B cell (primary cell): ENCODE measurements at regions not wholly inside any gene's neighbourhood (a gene's known extent, or its start where the extent isn't known, plus 50 kb on each side); places are given as distances from the start of the nearest gene placed in this dataset.

Experiments used
- ATAC-seq: fragments of 200-7000 bp; cut with Tn5 transposase; one replicate; pipeline ENCODE4 v1.10.0; 2021; ENCODE audit warnings: low read depth, mild to moderate bottlenecking, moderate number of reproducible peaks, moderate library complexity
- CTCF ChIA-PET: fragments of 350-600 bp; sonication (Branson Sonifier 250); formaldehyde crosslinking; loops from one replicate; lab custom pipeline; 2021; ENCODE audit warnings: antibody characterized with exemption, inconsistent platforms; lab: Charles Lee
- POLR2A ChIA-PET: fragments of 350-600 bp; sonication (Branson Sonifier 250); formaldehyde crosslinking; loops from one replicate; lab custom pipeline; 2021; ENCODE audit warnings: antibody characterized with exemption; lab: Charles Lee
- DNase-seq: peaks from one replicate; pipeline ENCODE4 v3.0.0; 2013
- H2AFZ ChIP-seq: 2 replicates; pipeline ENCODE4 v1.6.1; 2012; ENCODE audit warnings: mild to moderate bottlenecking, low read depth, low read length; ENCODE audit not compliant: insufficient read depth, poor library complexity, severe bottlenecking
- H3K27ac ChIP-seq, 2 donors: 1 replicate in 1 of 2; 2 replicates in 1 of 2; pipeline ENCODE4 v1.5.1; 2012 to 2013; ENCODE audit warnings: low read length in 2 of 2, mild to moderate bottlenecking in 2 of 2, moderate library complexity in 1 of 2
- H3K27me3 ChIP-seq, 4 experiments: fragments of 200-600 bp in 1 of 4; sonication (generic) in 1 of 4; replicated peaks in 1 of 4; 1 replicate in 2 of 4; 2 replicates in 2 of 4; pipeline versions ENCODE4 v1.6.1 to v1.7.0; 2013 to 2016; ENCODE audit warnings: low read length in 3 of 4, mild to moderate bottlenecking in 2 of 4, mixed read lengths in 1 of 4, moderate library complexity in 1 of 4; ENCODE audit not compliant: insufficient read depth in 4 of 4, control insufficient read depth in 3 of 4; ENCODE audit errors: control extremely low read depth in 1 of 4
- H3K36me3 ChIP-seq, 2 experiments: replicated peaks in 1 of 2; 1 replicate in 1 of 2; 2 replicates in 1 of 2; pipeline versions ENCODE4 v1.6.1 to v1.7.1; 2013; ENCODE audit warnings: low read length in 1 of 2; ENCODE audit not compliant: insufficient read depth in 2 of 2, control insufficient read depth in 1 of 2; ENCODE audit errors: control extremely low read depth in 1 of 2, extremely low read depth in 1 of 2
- H3K4me1 ChIP-seq, 2 donors: fragments of 200-600 bp in 1 of 2; sonication (generic) in 1 of 2; 1 replicate in 1 of 2; 2 replicates in 1 of 2; pipeline versions ENCODE4 v1.5.1 to v1.6.1; 2013 to 2017; ENCODE audit warnings: low read length in 2 of 2; ENCODE audit not compliant: control insufficient read depth in 2 of 2, insufficient read depth in 2 of 2
- H3K4me2 ChIP-seq: replicated peaks from 2 replicates; pipeline ENCODE3; 2012; ENCODE audit warnings: mild to moderate bottlenecking, low read depth, low read length; ENCODE audit not compliant: poor library complexity, severe bottlenecking
- H3K4me3 ChIP-seq, 5 experiments: fragments of 200-600 bp in 1 of 5; sonication (generic) in 1 of 5; 1 replicate in 3 of 5; 2 replicates in 2 of 5; pipeline versions ENCODE4 v1.5.1 to v1.7.0; 2011 to 2016; ENCODE audit warnings: low read length in 4 of 5, mild to moderate bottlenecking in 4 of 5, low read depth in 2 of 5, control low read depth in 1 of 5, moderate library complexity in 1 of 5; ENCODE audit not compliant: insufficient read depth in 1 of 5; ENCODE audit errors: control extremely low read depth in 1 of 5, extremely low read depth in 1 of 5
- H3K79me2 ChIP-seq: fragments of 200-600 bp; sonication (generic); one replicate; pipeline ENCODE4 v1.6.0; 2016; ENCODE audit warnings: low read length; ENCODE audit not compliant: control insufficient read depth, insufficient read depth
- H3K9ac ChIP-seq: fragments of 200-600 bp; sonication (generic); 2 replicates; pipeline ENCODE4 v1.6.1; 2017; ENCODE audit warnings: mild to moderate bottlenecking, low read length, moderate library complexity
- H3K9me3 ChIP-seq, 3 donors: one replicate each; pipeline versions ENCODE4 v1.6.1 to v1.7.1; 2013; ENCODE audit warnings: low read length in 2 of 3; ENCODE audit not compliant: control insufficient read depth in 2 of 3, insufficient read depth in 1 of 3; ENCODE audit errors: control extremely low read depth in 1 of 3
- H4K20me1 ChIP-seq: 2 replicates; pipeline ENCODE4 v1.6.0; 2012; ENCODE audit warnings: mild to moderate bottlenecking, low read length; ENCODE audit not compliant: insufficient read depth, control insufficient read depth, poor library complexity, severe bottlenecking
- H3K27ac Mint-ChIP-seq: one replicate; pipeline ENCODE4 v1.8.0; 2021; ENCODE audit warnings: mixed read lengths
- H3K27me3 Mint-ChIP-seq: one replicate; pipeline ENCODE4 v1.8.0; 2021; ENCODE audit warnings: mixed read lengths
- H3K4me1 Mint-ChIP-seq: one replicate; pipeline ENCODE4 v1.8.0; 2021; ENCODE audit warnings: mixed read lengths
- H3K4me3 Mint-ChIP-seq: one replicate; pipeline ENCODE4 v1.8.0; 2021; ENCODE audit warnings: mixed read lengths
- H3K9me3 Mint-ChIP-seq: one replicate; pipeline ENCODE4 v1.8.0; 2022; ENCODE audit warnings: mixed read lengths; ENCODE audit not compliant: insufficient read depth
- EZH2 ChIP-seq: IDR thresholded peaks from 2 replicates; pipeline ENCODE4 v1.6.1; 2012; ENCODE audit warnings: borderline replicate concordance, low read depth, mild to moderate bottlenecking, moderate library complexity, low read length; ENCODE audit not compliant: insufficient read depth, poor library complexity, severe bottlenecking
- WGBS: methylation state at CpG from one replicate; pipeline ENCODE4 v1.1.5; 2013; ENCODE audit warnings: missing lambda C conversion rate; ENCODE audit not compliant: insufficient coverage; 5-methylcytosine and 5-hydroxymethylcytosine counted together
- intact Hi-C: fragments of 100-400 bp; cut with micrococcal nuclease; formaldehyde crosslinking; loops from one replicate; pipeline ENCODE4 v1.10.0; 2022
- TF ChIP-seq, protein P1 (sequence below): fragments of 200-600 bp; IDR thresholded peaks from one replicate; pipeline ENCODE4 v1.8.0; 2022; ENCODE audit warnings: antibody characterized with exemption, mild to moderate bottlenecking

DNA sequence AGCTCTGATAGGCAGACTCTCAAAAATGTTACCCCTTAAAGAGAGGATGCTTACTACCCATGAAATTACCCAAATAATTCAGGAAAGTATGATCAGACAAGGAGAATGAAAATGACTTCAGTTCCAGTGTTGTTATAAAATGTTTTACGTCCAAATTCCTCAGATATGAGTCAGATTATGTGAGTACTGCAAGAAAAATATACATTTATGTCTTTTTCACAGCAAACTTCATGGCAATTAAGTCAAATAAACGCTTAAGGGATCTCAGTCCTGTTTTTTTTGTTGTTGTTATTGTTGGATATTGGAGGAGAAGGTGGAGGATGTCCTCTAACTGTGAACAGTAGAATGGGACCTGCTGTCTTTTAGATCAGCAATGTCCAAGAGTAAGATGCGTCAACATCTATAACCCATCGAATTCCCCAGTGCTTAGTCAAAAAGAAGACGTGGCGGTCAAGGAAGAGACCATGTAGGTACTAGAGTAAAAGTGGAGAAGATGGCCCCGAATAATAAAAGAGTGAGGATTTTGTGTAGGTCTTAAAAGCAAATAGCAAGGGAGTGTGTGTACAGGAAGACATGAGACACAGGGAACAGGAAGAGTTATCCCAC, 215.4 kb upstream of the IRS2 start:
- Histone ChIP-seq H3K4me3 (no peak overlapping the region), H3K36me3 (no peaks in the 10 kb centered on the region), H3K9me3 (no peaks in the 10 kb centered on the region), H3K4me1 (no peaks in the 10 kb centered on the region), H3K79me2 (no peaks in the 10 kb centered on the region), H3K27me3 (no peaks in the 10 kb centered on the region), H3K9ac (no peak overlapping the region), H3K27ac (no peak overlapping the region), H2AFZ (no peak overlapping the region), H3K4me2 (no peak overlapping the region), H4K20me1 (no peaks in the 10 kb centered on the region)
- H3K27ac Mint-ChIP-seq: no peak overlapping the region
- no peaks in the 10 kb centered on the region for H3K4me1 Mint-ChIP-seq
- ChIA-PET POLR2A (no interaction called here), CTCF (no interaction called here)
- no peak overlapping the region for H3K4me3 Mint-ChIP-seq
- intact Hi-C loops: no loop called here
- ATAC-seq (no peak), DNase-seq (no peak)
- WGBS: 99% methylated on average over 4 of the region's 7 CpGs
- TF ChIP-seq, protein P1, sequence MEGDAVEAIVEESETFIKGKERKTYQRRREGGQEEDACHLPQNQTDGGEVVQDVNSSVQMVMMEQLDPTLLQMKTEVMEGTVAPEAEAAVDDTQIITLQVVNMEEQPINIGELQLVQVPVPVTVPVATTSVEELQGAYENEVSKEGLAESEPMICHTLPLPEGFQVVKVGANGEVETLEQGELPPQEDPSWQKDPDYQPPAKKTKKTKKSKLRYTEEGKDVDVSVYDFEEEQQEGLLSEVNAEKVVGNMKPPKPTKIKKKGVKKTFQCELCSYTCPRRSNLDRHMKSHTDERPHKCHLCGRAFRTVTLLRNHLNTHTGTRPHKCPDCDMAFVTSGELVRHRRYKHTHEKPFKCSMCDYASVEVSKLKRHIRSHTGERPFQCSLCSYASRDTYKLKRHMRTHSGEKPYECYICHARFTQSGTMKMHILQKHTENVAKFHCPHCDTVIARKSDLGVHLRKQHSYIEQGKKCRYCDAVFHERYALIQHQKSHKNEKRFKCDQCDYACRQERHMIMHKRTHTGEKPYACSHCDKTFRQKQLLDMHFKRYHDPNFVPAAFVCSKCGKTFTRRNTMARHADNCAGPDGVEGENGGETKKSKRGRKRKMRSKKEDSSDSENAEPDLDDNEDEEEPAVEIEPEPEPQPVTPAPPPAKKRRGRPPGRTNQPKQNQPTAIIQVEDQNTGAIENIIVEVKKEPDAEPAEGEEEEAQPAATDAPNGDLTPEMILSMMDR: no peak
- no peak for TF ChIP-seq EZH2
- H3K9me3 Mint-ChIP-seq: no peaks in the 10 kb centered on the region
- H3K27me3 Mint-ChIP-seq: no peaks in the 10 kb centered on the region

DNA sequence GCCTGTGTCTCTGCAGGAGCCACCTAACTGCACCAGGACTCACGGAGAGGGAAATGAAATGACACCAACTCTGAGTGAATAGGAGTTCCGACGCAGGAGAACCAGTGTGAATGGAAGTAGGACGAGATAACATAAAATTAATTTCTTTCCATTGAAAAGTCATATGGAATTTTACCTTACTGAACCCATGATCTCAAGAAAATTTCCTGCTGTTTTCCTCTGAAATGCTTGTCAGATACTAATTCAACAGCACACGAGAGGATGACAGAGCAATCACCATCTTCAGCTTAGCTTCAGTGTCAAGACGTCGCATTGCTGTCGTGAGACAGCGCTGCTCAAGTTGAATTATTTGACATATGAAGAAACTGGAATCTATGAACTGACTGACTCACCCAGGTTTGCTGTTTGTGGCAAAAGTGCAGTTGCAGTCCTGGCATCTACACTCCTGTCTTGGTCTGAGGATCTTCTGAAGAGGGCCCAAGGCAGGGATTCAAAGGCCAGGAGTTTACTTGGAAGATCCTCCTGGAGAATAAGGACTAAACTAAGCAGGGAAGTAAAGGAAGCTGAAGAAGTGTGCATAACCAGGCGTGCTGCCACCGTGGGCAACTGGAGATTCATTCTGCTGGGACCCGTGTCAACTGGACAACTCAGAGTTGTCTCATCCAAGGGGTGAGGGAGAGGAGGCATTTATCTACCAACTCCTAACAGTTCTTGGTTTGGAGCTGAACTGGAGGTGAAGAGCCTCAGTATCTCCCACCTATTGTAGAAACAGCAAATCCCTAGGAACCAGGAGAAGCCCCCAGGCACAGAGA, 214.4 kb upstream of the IRS2 start:
- WGBS: 100% methylated on average over 5 of the region's 12 CpGs
- intact Hi-C loops: no loop called here
- no peak for DNase-seq

More for the DNA sequence above, 214.4 kb upstream of the IRS2 start:
- Histone ChIP-seq H3K9ac (no peak overlapping the region), H2AFZ (no peak overlapping the region), H4K20me1 (no peaks in the 10 kb centered on the region), H3K27ac (no peak overlapping the region), H3K4me3 (no peak overlapping the region), H3K36me3 (no peaks in the 10 kb centered on the region), H3K27me3 (no peaks in the 10 kb centered on the region), H3K4me2 (no peak overlapping the region), H3K4me1 (no peaks in the 10 kb centered on the region), H3K9me3 (no peaks in the 10 kb centered on the region), H3K79me2 (no peaks in the 10 kb centered on the region)
- no peaks in the 10 kb centered on the region for H3K27me3 Mint-ChIP-seq
- POLR2A ChIA-PET: no interaction called here
- TF ChIP-seq, protein P1: no peak
- no peak for TF ChIP-seq EZH2
- CTCF ChIA-PET: no interaction called here
- no peak for ATAC-seq
- H3K9me3 Mint-ChIP-seq: no peaks in the 10 kb centered on the region
- no peak overlapping the region for H3K27ac Mint-ChIP-seq
- no peaks in the 10 kb centered on the region for H3K4me1 Mint-ChIP-seq
- H3K4me3 Mint-ChIP-seq: no peak overlapping the region
